ENCODE measurements at regions not wholly inside any gene's neighbourhood (a gene's known extent, or its start where the extent isn't known, plus 50 kb on each side); places are given as distances from the start of the nearest gene placed in this dataset.

DNA sequence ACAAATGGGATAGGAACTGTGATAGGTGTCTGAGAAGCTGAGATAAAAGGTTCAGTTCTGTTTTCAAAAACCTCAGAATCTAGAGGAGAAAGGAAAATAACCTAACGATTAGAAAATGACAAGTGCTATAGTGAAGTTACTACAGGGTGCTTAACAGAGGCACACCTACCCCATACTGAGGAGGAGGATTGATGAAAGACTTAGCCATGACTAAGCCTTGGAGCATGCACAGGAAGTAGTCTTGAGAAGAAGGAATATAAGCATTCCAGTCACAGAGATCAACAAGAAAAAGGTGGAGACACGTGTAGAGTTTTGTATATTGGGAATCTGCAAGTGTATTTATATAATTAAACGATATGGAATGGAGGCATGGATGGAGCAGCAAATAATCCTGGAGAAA is 1225.5 kb upstream of the CELF2 start:
- H3K4me1 ChIP-seq (ENCODE audit: insufficient read depth) = no peaks in the 10 kb centered on the region
- H3K4me2 ChIP-seq (ENCODE audit: unreplicated experiment) = no peak overlapping the region
- H3K79me2 ChIP-seq (ENCODE audit: insufficient read depth) = no peaks in the 10 kb centered on the region
- no peaks in the 10 kb centered on the region for H3K36me3 ChIP-seq (ENCODE audit: low read depth)
- no peak overlapping the region for H2AFZ ChIP-seq
- in situ Hi-C loops (cut with MboI) = no loop called here
- H3K9me3 ChIP-seq (ENCODE audit: low read depth) = no peaks in the 10 kb centered on the region
- TF ChIP-seq EZH2 (IDR thresholded peaks at IDR 0.05; ENCODE audit: insufficient read depth, poor library complexity, severe bottlenecking) = no peak
- no peak for TF ChIP-seq EZH2phosphoT487 (IDR thresholded peaks at IDR 0.05; ENCODE audit: insufficient read depth, low read depth)
- H3K9me2 ChIP-seq (ENCODE audit: insufficient read depth) = no peaks in the 10 kb centered on the region
- H3K9ac ChIP-seq = no peak overlapping the region
- peak; percentile 11 for DNase-seq
- no peak overlapping the region for H3K27ac ChIP-seq
- H3K27me3 ChIP-seq (replicated peaks; ENCODE audit: insufficient read depth) = no peaks in the 10 kb centered on the region
- 54 to 61% methylated on average over 3 of the region's 3 CpGs for WGBS, 2 experiments (ENCODE audit: low coverage in 1 of 2, low lambda C conversion rate in 2 of 2, missing lambda C conversion rate in 2 of 2)
- no peak overlapping the region for H3K4me3 ChIP-seq
- no peaks in the 10 kb centered on the region for H4K20me1 ChIP-seq (ENCODE audit: insufficient read depth)
- no peaks in the 10 kb centered on the region for H3F3A ChIP-seq (ENCODE audit: insufficient read depth)

DNA sequence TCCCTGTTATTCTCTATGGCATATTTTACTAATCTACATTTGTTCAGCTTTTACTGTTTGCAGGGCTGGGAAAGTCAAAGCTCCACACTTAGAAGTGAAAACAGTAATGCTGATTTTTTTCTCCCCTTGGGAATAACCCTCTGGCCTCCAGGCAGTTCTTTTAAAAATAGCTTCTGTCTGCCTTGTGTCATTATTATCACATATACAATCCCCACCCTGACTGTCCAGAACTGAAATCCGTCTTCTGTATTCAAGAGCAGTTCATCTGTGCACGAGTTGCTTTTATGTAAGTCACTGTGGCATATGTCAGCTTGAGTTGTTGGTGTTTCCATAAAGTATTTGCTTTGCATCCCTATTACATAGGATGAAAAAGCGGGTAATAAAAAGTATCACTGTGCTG is 1221.1 kb upstream of the CELF2 start:
- H3K4me3 ChIP-seq = no peak overlapping the region
- H3K27me3 ChIP-seq (replicated peaks; ENCODE audit: insufficient read depth) = no peaks in the 10 kb centered on the region
- no peak overlapping the region for H2AFZ ChIP-seq
- 47 to 53% methylated on average over 3 of the region's 3 CpGs for WGBS, 2 experiments (ENCODE audit: low coverage in 1 of 2, low lambda C conversion rate in 2 of 2, missing lambda C conversion rate in 2 of 2)
- H3K36me3 ChIP-seq (ENCODE audit: low read depth) = no peaks in the 10 kb centered on the region
- H3F3A ChIP-seq (ENCODE audit: insufficient read depth) = no peaks in the 10 kb centered on the region
- H3K9ac ChIP-seq = no peak overlapping the region
- H3K9me2 ChIP-seq (ENCODE audit: insufficient read depth) = no peaks in the 10 kb centered on the region
- no peaks in the 10 kb centered on the region for H3K79me2 ChIP-seq (ENCODE audit: insufficient read depth)
- H3K9me3 ChIP-seq (ENCODE audit: low read depth) = no peaks in the 10 kb centered on the region
- no peaks in the 10 kb centered on the region for H3K4me1 ChIP-seq (ENCODE audit: insufficient read depth)
- no peak overlapping the region for H3K4me2 ChIP-seq (ENCODE audit: unreplicated experiment)
- no peak for DNase-seq
- TF ChIP-seq EZH2 (IDR thresholded peaks at IDR 0.05; ENCODE audit: insufficient read depth, poor library complexity, severe bottlenecking) (no peak), EZH2phosphoT487 (IDR thresholded peaks at IDR 0.05; ENCODE audit: insufficient read depth, low read depth) (no peak)
- in situ Hi-C loops (cut with MboI) = no loop called here
- no peak overlapping the region for H3K27ac ChIP-seq
- no peaks in the 10 kb centered on the region for H4K20me1 ChIP-seq (ENCODE audit: insufficient read depth)

DNA sequence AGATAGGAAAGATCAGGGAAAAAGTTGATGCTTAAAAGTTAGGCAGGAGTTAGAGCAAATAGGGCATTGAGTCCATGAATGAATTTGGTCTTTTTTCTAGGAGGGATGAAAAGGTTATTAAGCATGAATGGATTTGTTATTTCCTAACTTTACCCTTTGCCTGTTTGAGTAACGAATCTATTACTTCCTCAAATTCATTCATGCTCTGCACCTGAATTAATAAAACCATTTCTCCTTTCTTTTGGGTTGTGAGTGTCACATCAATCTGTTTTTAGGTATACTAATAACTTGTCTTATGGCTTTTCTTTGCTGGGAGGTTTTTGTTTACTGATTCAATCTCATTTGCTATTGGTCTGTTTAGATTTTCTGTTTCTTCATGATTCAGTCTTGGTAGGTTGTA is 1217.7 kb upstream of the CELF2 start:
- H3K27ac ChIP-seq = no peak overlapping the region
- no peaks in the 10 kb centered on the region for H3K4me1 ChIP-seq (ENCODE audit: insufficient read depth)
- no peak overlapping the region for H2AFZ ChIP-seq
- no peaks in the 10 kb centered on the region for H3K79me2 ChIP-seq (ENCODE audit: insufficient read depth)
- H3K4me3 ChIP-seq = no peak overlapping the region
- H3K9me2 ChIP-seq (ENCODE audit: insufficient read depth) = no peaks in the 10 kb centered on the region
- TF ChIP-seq EZH2phosphoT487 (IDR thresholded peaks at IDR 0.05; ENCODE audit: insufficient read depth, low read depth) (no peak), EZH2 (IDR thresholded peaks at IDR 0.05; ENCODE audit: insufficient read depth, poor library complexity, severe bottlenecking) (no peak)
- H3K27me3 ChIP-seq (replicated peaks; ENCODE audit: insufficient read depth) = no peaks in the 10 kb centered on the region
- no peaks in the 10 kb centered on the region for H4K20me1 ChIP-seq (ENCODE audit: insufficient read depth)
- H3F3A ChIP-seq (ENCODE audit: insufficient read depth) = no peaks in the 10 kb centered on the region
- 29 to 40% methylated on average over 1 of the region's 1 CpG for WGBS, 2 experiments (ENCODE audit: low coverage in 1 of 2, low lambda C conversion rate in 2 of 2, missing lambda C conversion rate in 2 of 2)
- H3K9me3 ChIP-seq (ENCODE audit: low read depth) = no peaks in the 10 kb centered on the region
- H3K9ac ChIP-seq = no peak overlapping the region
- DNase-seq = no peak
- no peak overlapping the region for H3K4me2 ChIP-seq (ENCODE audit: unreplicated experiment)
- H3K36me3 ChIP-seq (ENCODE audit: low read depth) = no peaks in the 10 kb centered on the region
- in situ Hi-C loops (cut with MboI) = no loop called here

DNA sequence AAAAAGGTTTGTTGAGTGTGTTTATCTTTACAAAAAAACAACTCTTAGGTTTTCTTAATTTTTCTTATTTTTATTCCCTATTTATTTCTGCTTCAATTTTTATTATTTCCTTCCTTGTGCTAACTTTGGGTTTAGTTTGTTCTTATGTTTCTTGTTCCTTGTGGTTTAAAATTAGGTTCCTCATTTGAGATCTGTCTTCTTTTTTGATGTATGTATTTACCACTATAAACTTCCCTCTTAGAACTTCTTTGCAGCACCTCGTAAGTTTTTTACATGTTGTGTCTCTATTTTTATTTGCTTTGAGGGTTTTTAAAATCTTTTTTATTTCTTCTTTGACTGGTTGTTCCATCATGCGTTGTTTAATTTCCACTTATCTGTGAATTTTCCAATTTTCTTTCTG is 1217.1 kb upstream of the CELF2 start:
- H4K20me1 ChIP-seq (ENCODE audit: insufficient read depth) = no peaks in the 10 kb centered on the region
- DNase-seq = no peak
- no peaks in the 10 kb centered on the region for H3F3A ChIP-seq (ENCODE audit: insufficient read depth)
- no peaks in the 10 kb centered on the region for H3K27me3 ChIP-seq (replicated peaks; ENCODE audit: insufficient read depth)
- H3K36me3 ChIP-seq (ENCODE audit: low read depth) = no peaks in the 10 kb centered on the region
- no peaks in the 10 kb centered on the region for H3K9me3 ChIP-seq (ENCODE audit: low read depth)
- no peak overlapping the region for H3K9ac ChIP-seq
- TF ChIP-seq EZH2 (IDR thresholded peaks at IDR 0.05; ENCODE audit: insufficient read depth, poor library complexity, severe bottlenecking) (no peak), EZH2phosphoT487 (IDR thresholded peaks at IDR 0.05; ENCODE audit: insufficient read depth, low read depth) (no peak)
- no peak overlapping the region for H3K4me2 ChIP-seq (ENCODE audit: unreplicated experiment)
- no peak overlapping the region for H3K4me3 ChIP-seq
- 40 to 53% methylated on average over 2 of the region's 2 CpGs for WGBS, 2 experiments (ENCODE audit: low coverage in 1 of 2, low lambda C conversion rate in 2 of 2, missing lambda C conversion rate in 2 of 2)
- H2AFZ ChIP-seq = no peak overlapping the region
- H3K9me2 ChIP-seq (ENCODE audit: insufficient read depth) = no peaks in the 10 kb centered on the region
- no peaks in the 10 kb centered on the region for H3K79me2 ChIP-seq (ENCODE audit: insufficient read depth)
- in situ Hi-C loops (cut with MboI) = no loop called here
- no peaks in the 10 kb centered on the region for H3K4me1 ChIP-seq (ENCODE audit: insufficient read depth)
- H3K27ac ChIP-seq = no peak overlapping the region

DNA sequence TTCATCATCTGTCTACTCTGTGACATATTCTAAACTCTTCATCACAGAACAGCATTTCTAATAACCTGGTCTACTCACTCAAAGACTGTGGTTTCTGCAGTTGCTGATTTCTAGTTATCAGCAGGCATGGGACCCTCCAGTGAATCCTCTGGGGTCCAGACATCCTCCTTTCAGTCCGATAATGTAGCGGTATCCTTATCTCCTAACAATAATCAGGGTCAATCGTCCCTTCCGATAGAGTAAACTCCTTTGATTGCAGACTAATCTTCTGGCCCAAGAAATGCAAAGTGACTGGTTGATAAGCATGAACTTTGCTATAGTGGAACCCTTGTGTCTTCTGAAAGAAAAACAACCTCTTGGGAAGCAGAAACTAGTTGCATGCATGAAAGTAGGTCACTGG is 1209.8 kb upstream of the CELF2 start:
- H3K4me3 ChIP-seq = no peak overlapping the region
- H3K4me1 ChIP-seq (ENCODE audit: insufficient read depth) = no peaks in the 10 kb centered on the region
- no peak for DNase-seq
- H3K9me2 ChIP-seq (ENCODE audit: insufficient read depth) = no peaks in the 10 kb centered on the region
- H4K20me1 ChIP-seq (ENCODE audit: insufficient read depth) = no peaks in the 10 kb centered on the region
- no peaks in the 10 kb centered on the region for H3K79me2 ChIP-seq (ENCODE audit: insufficient read depth)
- H2AFZ ChIP-seq = no peak overlapping the region
- TF ChIP-seq EZH2 (IDR thresholded peaks at IDR 0.05; ENCODE audit: insufficient read depth, poor library complexity, severe bottlenecking) (no peak), EZH2phosphoT487 (IDR thresholded peaks at IDR 0.05; ENCODE audit: insufficient read depth, low read depth) (no peak)
- no peak overlapping the region for H3K9ac ChIP-seq
- in situ Hi-C loops (cut with MboI) = no loop called here
- H3F3A ChIP-seq (ENCODE audit: insufficient read depth) = no peaks in the 10 kb centered on the region
- H3K4me2 ChIP-seq (ENCODE audit: unreplicated experiment) = no peak overlapping the region
- 50 to 51% methylated on average over 4 of the region's 4 CpGs for WGBS, 2 experiments (ENCODE audit: low coverage in 1 of 2, low lambda C conversion rate in 2 of 2, missing lambda C conversion rate in 2 of 2)
- no peak overlapping the region for H3K27ac ChIP-seq
- no peaks in the 10 kb centered on the region for H3K9me3 ChIP-seq (ENCODE audit: low read depth)
- H3K36me3 ChIP-seq (ENCODE audit: low read depth) = no peaks in the 10 kb centered on the region
- H3K27me3 ChIP-seq (replicated peaks; ENCODE audit: insufficient read depth) = no peaks in the 10 kb centered on the region
